ENCODE measurements at regions not wholly inside any gene's neighbourhood (a gene's known extent, or its start where the extent isn't known, plus 50 kb on each side); places are given as distances from the start of the nearest gene placed in this dataset.

DNA sequence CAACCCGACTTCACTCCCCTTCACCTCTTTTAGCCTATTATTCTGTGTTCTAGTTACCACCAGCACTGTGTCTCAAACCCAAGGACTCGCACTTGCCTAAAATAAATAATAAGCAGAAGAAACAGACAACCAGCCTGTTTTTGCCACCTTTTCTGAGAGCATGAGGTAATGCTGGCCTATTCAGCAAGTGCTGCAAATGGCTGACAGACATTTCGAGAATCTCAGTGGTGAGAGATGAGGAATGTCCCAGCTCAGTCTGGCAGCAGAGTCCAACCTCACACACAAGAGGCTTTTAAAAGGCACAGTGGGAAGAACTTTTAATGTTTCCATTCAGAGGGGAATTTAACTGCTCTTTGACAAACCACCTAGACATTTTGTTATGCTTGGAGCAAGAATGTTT is 143.3 kb upstream of the GMNC start:
- dilution Hi-C loops (cut with MboI; ENCODE audit: extremely low pct_ligation_motif_present, low sequenced_read_pairs) (no loop called here), intact Hi-C loops (cut with micrococcal nuclease) (no loop called here)
- Histone ChIP-seq H3K4me1 (ENCODE audit: control insufficient read depth, extremely low read depth, insufficient read depth, low read length) (no peaks in the 10 kb centered on the region), H3K36me3 (ENCODE audit: control insufficient read depth in 2 of 2, extremely low read depth in 1 of 2, insufficient read depth in 2 of 2, low read length in 2 of 2) (no peaks in the 10 kb centered on the region), H3K4me2 (ENCODE audit: insufficient read depth, low read length) (no peak overlapping the region), H3K4me3 (replicated peaks in 1 of 3; ENCODE audit: insufficient read depth in 1 of 3, low read depth in 1 of 3, low read length in 3 of 3) (no peak overlapping the region), H3K79me2 (ENCODE audit: control insufficient read depth, insufficient read depth, low read length) (no peaks in the 10 kb centered on the region), H3K9me3 (replicated peaks; ENCODE audit: control insufficient read depth, insufficient read depth, low read length) (no peaks in the 10 kb centered on the region), H3K27me3 (ENCODE audit: control insufficient read depth in 2 of 2, insufficient read depth in 2 of 2, low read length in 2 of 2) (no peaks in the 10 kb centered on the region), H3K27ac (ENCODE audit: insufficient read depth, low read depth, low read length) (no peak overlapping the region), H3K9ac (replicated peaks; ENCODE audit: extremely low read depth, insufficient read depth, low read length) (no peak overlapping the region), H3K9me1 (replicated peaks; ENCODE audit: control insufficient read depth, extremely low read depth, insufficient read depth, low read length) (no peaks in the 10 kb centered on the region), H2AFZ (ENCODE audit: low read depth, low read length) (no peak overlapping the region), H4K20me1 (replicated peaks; ENCODE audit: control insufficient read depth, extremely low read depth, insufficient read depth, low read length) (no peaks in the 10 kb centered on the region)
- no TSS peak for BruUV-seq (replicated peaks)
- CTCF ChIA-PET, result no interaction called here
- no peak for DNase-seq (ENCODE audit: low read depth, low spot score)
- POLR2A ChIA-PET, result no interaction called here
- TF ChIP-seq POLR2AphosphoS5 (IDR thresholded peaks at IDR 0.05; ENCODE audit: insufficient read depth, low read depth, low read length) (no peak), MYC (IDR thresholded peaks at IDR 0.05; ENCODE audit: low read depth, low read length) (no peak), JUN (IDR thresholded peaks at IDR 0.05; ENCODE audit: borderline replicate concordance, insufficient read depth, insufficient read length, low read depth) (no peak), FOS (IDR thresholded peaks at IDR 0.05; ENCODE audit: borderline replicate concordance, insufficient read depth, low read length) (no peak)
- TF ChIP-seq, protein P1, sequence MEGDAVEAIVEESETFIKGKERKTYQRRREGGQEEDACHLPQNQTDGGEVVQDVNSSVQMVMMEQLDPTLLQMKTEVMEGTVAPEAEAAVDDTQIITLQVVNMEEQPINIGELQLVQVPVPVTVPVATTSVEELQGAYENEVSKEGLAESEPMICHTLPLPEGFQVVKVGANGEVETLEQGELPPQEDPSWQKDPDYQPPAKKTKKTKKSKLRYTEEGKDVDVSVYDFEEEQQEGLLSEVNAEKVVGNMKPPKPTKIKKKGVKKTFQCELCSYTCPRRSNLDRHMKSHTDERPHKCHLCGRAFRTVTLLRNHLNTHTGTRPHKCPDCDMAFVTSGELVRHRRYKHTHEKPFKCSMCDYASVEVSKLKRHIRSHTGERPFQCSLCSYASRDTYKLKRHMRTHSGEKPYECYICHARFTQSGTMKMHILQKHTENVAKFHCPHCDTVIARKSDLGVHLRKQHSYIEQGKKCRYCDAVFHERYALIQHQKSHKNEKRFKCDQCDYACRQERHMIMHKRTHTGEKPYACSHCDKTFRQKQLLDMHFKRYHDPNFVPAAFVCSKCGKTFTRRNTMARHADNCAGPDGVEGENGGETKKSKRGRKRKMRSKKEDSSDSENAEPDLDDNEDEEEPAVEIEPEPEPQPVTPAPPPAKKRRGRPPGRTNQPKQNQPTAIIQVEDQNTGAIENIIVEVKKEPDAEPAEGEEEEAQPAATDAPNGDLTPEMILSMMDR (IDR thresholded peaks at IDR 0.05; ENCODE audit: extremely low read depth in 1 of 2, insufficient read depth in 1 of 2, low read depth in 1 of 2, low read length in 2 of 2), result no peak
- FAIRE-seq, result no peak

DNA sequence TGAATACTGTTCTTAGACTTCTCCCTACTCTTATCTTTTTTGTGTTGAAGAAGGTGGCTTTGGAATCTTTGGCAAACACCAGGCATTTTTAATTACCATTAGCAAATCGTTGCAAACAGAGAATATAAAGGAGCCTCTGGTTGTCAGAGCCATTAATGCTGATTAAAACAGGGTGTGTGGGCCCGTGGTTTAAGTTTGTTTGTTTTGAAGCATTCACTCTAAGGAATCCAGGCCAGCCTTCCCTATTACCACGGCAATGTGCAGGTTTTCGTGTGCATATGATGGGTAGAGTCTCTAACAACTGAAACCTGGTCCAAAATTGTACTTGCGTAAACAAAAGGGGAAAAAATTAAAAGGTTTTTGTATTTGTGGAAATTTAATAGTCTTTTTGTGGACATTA is 141.2 kb upstream of the GMNC start:
- Histone ChIP-seq H3K9me1 (replicated peaks; ENCODE audit: control insufficient read depth, extremely low read depth, insufficient read depth, low read length) (no peaks in the 10 kb centered on the region), H3K4me1 (ENCODE audit: control insufficient read depth, extremely low read depth, insufficient read depth, low read length) (no peaks in the 10 kb centered on the region), H2AFZ (ENCODE audit: low read depth, low read length) (no peak overlapping the region), H3K27ac (ENCODE audit: insufficient read depth, low read depth, low read length) (no peak overlapping the region), H4K20me1 (replicated peaks; ENCODE audit: control insufficient read depth, extremely low read depth, insufficient read depth, low read length) (no peaks in the 10 kb centered on the region), H3K4me2 (ENCODE audit: insufficient read depth, low read length) (no peak overlapping the region), H3K79me2 (ENCODE audit: control insufficient read depth, insufficient read depth, low read length) (no peaks in the 10 kb centered on the region), H3K9me3 (replicated peaks; ENCODE audit: control insufficient read depth, insufficient read depth, low read length) (no peaks in the 10 kb centered on the region), H3K4me3 (replicated peaks in 1 of 3; ENCODE audit: insufficient read depth in 1 of 3, low read depth in 1 of 3, low read length in 3 of 3) (no peak overlapping the region), H3K9ac (replicated peaks; ENCODE audit: extremely low read depth, insufficient read depth, low read length) (no peak overlapping the region), H3K27me3 (ENCODE audit: control insufficient read depth in 2 of 2, insufficient read depth in 2 of 2, low read length in 2 of 2) (no peaks in the 10 kb centered on the region), H3K36me3 (ENCODE audit: control insufficient read depth in 2 of 2, extremely low read depth in 1 of 2, insufficient read depth in 2 of 2, low read length in 2 of 2) (no peaks in the 10 kb centered on the region)
- no TSS peak for BruUV-seq (replicated peaks)
- dilution Hi-C loops (cut with MboI; ENCODE audit: extremely low pct_ligation_motif_present, low sequenced_read_pairs) (no loop called here), intact Hi-C loops (cut with micrococcal nuclease) (no loop called here)
- DNase-seq (ENCODE audit: low read depth, low spot score) (no peak), FAIRE-seq (no peak)
- TF ChIP-seq GATA2 (IDR thresholded peaks at IDR 0.05; ENCODE audit: insufficient read depth, insufficient read length, low read depth, low read length) (no peak), JUN (IDR thresholded peaks at IDR 0.05; ENCODE audit: borderline replicate concordance, insufficient read depth, insufficient read length, low read depth) (no peak), POLR2AphosphoS5 (IDR thresholded peaks at IDR 0.05; ENCODE audit: insufficient read depth, low read depth, low read length) (no peak), EZH2 (IDR thresholded peaks at IDR 0.05; ENCODE audit: borderline replicate concordance, low read depth, low read length, severe bottlenecking) (no peak), MAX (IDR thresholded peaks at IDR 0.05; ENCODE audit: insufficient read depth, insufficient read length) (no peak), POLR2A (IDR thresholded peaks at IDR 0.05; ENCODE audit: low read depth, low read length) (no peak), FOS (IDR thresholded peaks at IDR 0.05; ENCODE audit: borderline replicate concordance, insufficient read depth, low read length) (no peak), MYC (IDR thresholded peaks at IDR 0.05; ENCODE audit: low read depth, low read length) (no peak)
- TF ChIP-seq, protein P1 (IDR thresholded peaks at IDR 0.05; ENCODE audit: extremely low read depth in 1 of 2, insufficient read depth in 1 of 2, low read depth in 1 of 2, low read length in 2 of 2), result no peak
- ChIA-PET POLR2A (no interaction called here), CTCF (no interaction called here)

Data from endothelial cell of umbilical vein (primary cell).